Activated CD4-positive, alpha-beta T cell treated with anti-CD3 and anti-CD28 coated beads, Interleukin-2, amount 50 U/mL, for 4 hours (primary cell): ENCODE measurements at regions not wholly inside any gene's neighbourhood (a gene's known extent, or its start where the extent isn't known, plus 50 kb on each side); places are given as distances from the start of the nearest gene placed in this dataset.

Experiments used
- DNase-seq, 2 experiments: peaks; one replicate each; pipeline ENCODE4 v3.0.0-alpha.2; 2020

DNA sequence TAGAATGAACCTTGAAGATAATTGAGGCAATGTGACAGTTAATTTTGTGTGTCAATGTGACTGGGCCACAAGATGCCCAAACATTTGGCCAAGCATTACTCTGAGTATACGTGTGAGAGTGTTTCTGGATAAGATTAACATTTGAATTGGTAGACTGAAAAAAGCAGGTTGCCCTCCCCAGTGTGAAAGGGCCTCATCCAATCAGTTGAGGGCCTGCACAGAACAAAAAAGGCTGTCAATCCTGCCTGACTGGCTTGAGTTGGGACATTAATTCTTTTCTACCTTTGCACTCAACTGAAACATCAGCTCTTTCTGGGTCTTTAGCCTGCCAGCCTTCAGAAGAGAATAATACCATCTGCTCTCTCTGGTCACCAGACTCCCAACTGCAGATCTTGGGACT is 56.6 kb upstream of the PDE1C start:
- DNase-seq: no peak
